AG09319 (cell line): ENCODE measurements at regions not wholly inside any gene's neighbourhood (a gene's known extent, or its start where the extent isn't known, plus 50 kb on each side); places are given as distances from the start of the nearest gene placed in this dataset.
A peak's percentile ranks its signal among the peaks of the same experiment; 100 is the strongest.

Experiments
- DNase-seq: peaks from one replicate; pipeline ENCODE4 v3.0.0-alpha.2; 2010; ENCODE audit warnings: low read depth; ENCODE audit errors: extremely low read depth
- TF ChIP-seq, protein P1 (sequence below): IDR thresholded peaks from 2 replicates; pipeline ENCODE4 v1.5.1; 2011; ENCODE audit warnings: low read depth, mild to moderate bottlenecking, inconsistent platforms, low read length, moderate library complexity

DNA sequence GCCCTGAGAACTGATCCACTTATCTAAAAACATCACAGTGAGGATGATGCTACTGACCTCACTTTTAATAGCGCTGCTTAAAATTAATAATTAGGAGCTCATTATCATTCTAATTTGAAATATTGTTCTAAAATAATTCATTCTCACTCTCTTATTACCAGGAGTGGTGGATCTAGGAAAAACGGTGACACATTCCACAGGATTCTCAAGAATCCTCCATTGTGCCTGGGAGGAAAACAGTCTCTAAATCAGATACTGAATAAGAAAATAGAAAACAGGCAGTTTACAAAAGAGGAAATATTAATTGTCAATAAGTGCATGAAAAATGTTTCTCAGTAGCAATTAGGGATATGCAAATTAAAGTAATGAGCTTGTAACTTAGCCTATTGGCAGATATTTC, 187.4 kb downstream of the TENT5A start:
- TF ChIP-seq, protein P1, sequence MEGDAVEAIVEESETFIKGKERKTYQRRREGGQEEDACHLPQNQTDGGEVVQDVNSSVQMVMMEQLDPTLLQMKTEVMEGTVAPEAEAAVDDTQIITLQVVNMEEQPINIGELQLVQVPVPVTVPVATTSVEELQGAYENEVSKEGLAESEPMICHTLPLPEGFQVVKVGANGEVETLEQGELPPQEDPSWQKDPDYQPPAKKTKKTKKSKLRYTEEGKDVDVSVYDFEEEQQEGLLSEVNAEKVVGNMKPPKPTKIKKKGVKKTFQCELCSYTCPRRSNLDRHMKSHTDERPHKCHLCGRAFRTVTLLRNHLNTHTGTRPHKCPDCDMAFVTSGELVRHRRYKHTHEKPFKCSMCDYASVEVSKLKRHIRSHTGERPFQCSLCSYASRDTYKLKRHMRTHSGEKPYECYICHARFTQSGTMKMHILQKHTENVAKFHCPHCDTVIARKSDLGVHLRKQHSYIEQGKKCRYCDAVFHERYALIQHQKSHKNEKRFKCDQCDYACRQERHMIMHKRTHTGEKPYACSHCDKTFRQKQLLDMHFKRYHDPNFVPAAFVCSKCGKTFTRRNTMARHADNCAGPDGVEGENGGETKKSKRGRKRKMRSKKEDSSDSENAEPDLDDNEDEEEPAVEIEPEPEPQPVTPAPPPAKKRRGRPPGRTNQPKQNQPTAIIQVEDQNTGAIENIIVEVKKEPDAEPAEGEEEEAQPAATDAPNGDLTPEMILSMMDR, result no peak
- DNase-seq, result no peak

DNA sequence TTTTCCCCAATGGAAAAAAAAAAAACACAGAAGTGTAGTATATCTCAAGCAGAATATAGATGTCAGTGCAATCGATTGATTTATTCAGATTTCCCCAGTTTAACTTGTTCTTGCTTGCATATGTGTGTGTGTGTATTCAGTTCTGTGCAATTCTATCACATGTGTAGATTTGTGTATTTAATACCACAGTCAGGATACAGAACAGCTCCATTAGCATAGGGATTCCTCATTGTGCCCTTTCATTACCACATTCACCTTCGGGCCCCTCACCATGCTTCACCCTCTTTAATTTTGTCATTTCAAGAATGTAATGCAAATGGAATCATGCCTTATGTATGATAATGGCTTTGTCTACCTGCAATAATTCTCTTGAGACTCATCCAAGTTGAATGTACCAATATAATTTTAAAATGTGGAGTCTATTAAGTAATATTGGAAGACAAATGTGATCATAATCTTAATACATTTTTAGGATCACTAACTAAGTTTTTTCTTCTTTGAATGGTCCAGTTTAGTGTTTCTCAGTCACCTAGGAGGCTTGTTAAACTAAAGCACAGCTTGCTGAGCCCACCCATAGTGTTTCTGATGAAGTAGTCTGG, 187.9 kb downstream of the TENT5A start:
- TF ChIP-seq, protein P1, result no peak
- DNase-seq, result no peak

DNA sequence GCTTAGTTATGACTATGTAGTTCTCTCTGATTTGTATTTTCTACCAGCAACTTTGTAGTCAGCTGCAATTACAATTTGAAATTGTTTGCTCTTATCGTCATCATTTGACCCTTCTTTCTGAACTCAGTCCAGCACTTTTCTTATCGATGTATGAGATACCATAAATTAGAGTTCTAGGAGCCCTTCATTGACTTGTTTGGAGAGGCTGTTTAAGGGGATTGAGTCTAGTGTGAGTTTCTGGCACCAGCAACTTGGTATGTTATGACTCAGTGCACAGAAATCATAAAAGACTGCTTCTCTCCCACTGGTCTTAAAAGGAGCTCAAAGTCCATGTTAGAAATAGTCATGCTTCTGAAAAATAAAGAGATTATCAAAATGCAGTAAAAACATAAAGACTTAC, 190.3 kb downstream of the TENT5A start:
- DNase-seq, result peak; percentile 14
- TF ChIP-seq, protein P1, result no peak

DNA sequence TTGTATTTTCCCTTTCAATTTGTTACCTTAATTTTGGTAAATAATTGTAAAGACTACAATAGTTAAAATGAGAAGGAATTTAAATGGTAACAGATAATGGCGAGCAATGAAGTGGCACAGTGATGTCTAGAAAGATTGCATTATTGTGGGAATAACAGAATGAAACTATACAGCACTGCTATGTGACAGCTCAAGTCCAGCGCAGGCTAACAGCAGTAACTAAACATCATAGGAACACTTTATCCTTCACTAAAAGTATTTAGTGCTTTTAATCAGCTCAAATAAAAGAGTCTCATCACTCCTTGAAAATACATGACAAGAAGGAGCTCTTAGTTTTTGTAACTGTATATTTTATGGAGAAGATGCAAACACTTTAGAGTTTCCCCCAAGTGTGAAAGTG, 190.8 kb downstream of the TENT5A start:
- DNase-seq, result no peak
- TF ChIP-seq, protein P1, result no peak

DNA sequence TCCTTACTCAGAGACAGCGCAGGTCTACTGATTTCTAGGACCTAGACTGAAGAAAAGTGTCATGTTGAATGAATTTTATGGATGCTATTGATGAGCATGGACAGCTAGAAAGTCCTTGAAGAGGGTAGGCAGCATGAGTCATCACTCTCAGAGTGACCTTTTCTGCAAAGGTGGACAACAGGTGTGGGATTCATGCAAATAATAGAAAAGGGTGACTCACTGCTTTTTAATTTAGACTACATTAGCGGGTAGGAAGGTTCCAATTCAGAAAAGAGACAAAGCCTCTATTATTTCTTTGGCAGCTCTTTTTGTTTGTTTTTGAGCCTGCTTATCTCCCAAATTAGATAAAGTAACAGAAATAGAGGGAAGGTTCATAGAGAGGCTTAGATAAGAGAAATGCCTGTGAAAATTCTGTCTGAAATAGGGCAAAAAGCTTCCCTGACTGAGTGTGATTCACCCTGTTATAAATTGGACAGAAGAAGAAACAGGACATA, 191.4 kb downstream of the TENT5A start:
- TF ChIP-seq, protein P1, result no peak
- DNase-seq, result no peak

DNA sequence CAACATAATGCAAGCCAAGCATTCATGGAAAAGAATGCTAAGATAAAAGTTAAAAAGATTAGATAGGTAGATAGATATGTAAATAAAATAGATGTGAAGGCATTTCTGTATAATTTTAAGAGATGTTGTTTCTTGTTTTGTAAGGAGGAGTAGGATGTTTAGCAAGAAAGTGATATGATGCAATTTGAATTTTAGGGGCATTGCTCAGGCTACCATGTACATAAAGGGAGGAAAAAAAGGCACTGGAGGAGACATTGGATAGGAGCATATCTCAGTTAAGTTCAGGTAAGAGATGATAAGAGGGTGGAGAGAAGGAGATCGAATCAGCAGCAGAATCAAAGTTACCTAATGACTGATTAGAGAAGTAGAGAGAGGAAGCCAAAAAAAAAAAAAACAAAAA, 194.7 kb downstream of the TENT5A start:
- TF ChIP-seq, protein P1, result no peak
- no peak for DNase-seq

DNA sequence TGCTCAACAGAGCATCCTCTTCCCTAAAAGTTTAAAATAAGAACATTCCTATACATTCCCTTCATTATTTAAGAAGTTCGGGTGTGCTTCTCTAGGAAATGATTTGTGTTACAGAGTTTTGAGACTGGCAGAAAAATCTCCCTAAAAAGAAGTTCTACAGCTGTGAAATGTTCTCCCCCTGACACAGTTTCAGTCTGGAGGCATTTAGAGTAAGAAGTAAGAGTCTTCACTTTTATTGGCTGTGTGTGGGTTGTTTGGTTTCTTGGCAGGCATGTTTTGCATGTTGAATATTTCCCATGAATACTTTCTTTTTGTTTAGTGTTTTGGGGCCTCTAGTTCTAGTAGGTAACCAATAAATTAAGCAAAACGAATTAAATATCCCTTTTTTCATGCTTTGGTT, 195.9 kb downstream of the TENT5A start:
- DNase-seq, result no peak

More for the DNA sequence above, 195.9 kb downstream of the TENT5A start:
- TF ChIP-seq, protein P1, result no peak
